ENCODE measurements at regions not wholly inside any gene's neighbourhood (a gene's known extent, or its start where the extent isn't known, plus 50 kb on each side); places are given as distances from the start of the nearest gene placed in this dataset.
"Not testable (repeated sequence)": the region's sequence is repeated elsewhere in the genome, so short reads cannot be mapped to it uniquely, and the experiment has no call there.

GRCh38 chr22:11611280-11611679 is 3916.7 kb upstream of the OR11H1 start:
- H3K9me3 ChIP-seq: peaks cover 0 to 79% (median 6%) of the 10 kb centered on the region in 3 donors
- H3K4me3 ChIP-seq, H3K4me1 ChIP-seq, H3K27ac ChIP-seq, H3K36me3 ChIP-seq, H3K27me3 ChIP-seq, ATAC-seq: not testable (repeated sequence)
- 80 to 84% methylated on average over 19 to 20 of the region's 20 CpGs for WGBS, 2 donors (ENCODE audit: low coverage in 1 of 2)

GRCh38 chr22:11611876-11612275 is 3916.1 kb upstream of the OR11H1 start:
- not testable (repeated sequence) for H3K27ac ChIP-seq, H3K4me3 ChIP-seq, H3K4me1 ChIP-seq, ATAC-seq, H3K36me3 ChIP-seq, H3K27me3 ChIP-seq
- 84 to 97% methylated on average over 6 to 7 of the region's 7 CpGs for WGBS, 2 donors (ENCODE audit: low coverage in 1 of 2)
- H3K9me3 ChIP-seq: peaks cover 0 to 79% (median 6%) of the 10 kb centered on the region in 3 donors

- ATAC-seq, H3K27me3 ChIP-seq, H3K4me3 ChIP-seq, H3K4me1 ChIP-seq, H3K36me3 ChIP-seq, H3K27ac ChIP-seq: not testable (repeated sequence)
- H3K9me3 ChIP-seq: peaks cover 0 to 77% (median 5%) of the 10 kb centered on the region in 3 donors
- WGBS, 2 donors (ENCODE audit: low coverage in 1 of 2): 84 to 90% methylated on average over 15 to 27 of the region's 27 CpGs
Measured at GRCh38 chr22:11613081-11613897, 3914.7 kb upstream of the OR11H1 start.

GRCh38 chr22:11613898-11614755 is 3913.9 kb upstream of the OR11H1 start:
- TF ChIP-seq EP300 (IDR thresholded peaks at IDR 0.05) (no peak), POLR2A (IDR thresholded peaks at IDR 0.05) (no peak), POLR2AphosphoS5 (IDR thresholded peaks at IDR 0.05) (no peak)
- TF ChIP-seq, protein P1, sequence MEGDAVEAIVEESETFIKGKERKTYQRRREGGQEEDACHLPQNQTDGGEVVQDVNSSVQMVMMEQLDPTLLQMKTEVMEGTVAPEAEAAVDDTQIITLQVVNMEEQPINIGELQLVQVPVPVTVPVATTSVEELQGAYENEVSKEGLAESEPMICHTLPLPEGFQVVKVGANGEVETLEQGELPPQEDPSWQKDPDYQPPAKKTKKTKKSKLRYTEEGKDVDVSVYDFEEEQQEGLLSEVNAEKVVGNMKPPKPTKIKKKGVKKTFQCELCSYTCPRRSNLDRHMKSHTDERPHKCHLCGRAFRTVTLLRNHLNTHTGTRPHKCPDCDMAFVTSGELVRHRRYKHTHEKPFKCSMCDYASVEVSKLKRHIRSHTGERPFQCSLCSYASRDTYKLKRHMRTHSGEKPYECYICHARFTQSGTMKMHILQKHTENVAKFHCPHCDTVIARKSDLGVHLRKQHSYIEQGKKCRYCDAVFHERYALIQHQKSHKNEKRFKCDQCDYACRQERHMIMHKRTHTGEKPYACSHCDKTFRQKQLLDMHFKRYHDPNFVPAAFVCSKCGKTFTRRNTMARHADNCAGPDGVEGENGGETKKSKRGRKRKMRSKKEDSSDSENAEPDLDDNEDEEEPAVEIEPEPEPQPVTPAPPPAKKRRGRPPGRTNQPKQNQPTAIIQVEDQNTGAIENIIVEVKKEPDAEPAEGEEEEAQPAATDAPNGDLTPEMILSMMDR (IDR thresholded peaks at IDR 0.05): no peak
- WGBS, 2 donors (ENCODE audit: low coverage in 1 of 2): 83% methylated on average over 20 to 25 of the region's 26 CpGs
- H3K27ac ChIP-seq: no peak overlapping the region
- H3K4me1 ChIP-seq: no peaks in the 10 kb centered on the region
- H3K27me3 ChIP-seq: no peaks in the 10 kb centered on the region
- H3K36me3 ChIP-seq: no peaks in the 10 kb centered on the region
- H3K4me3 ChIP-seq: no peak overlapping the region
- ATAC-seq: no peak
- H3K9me3 ChIP-seq: peaks cover 0 to 84% (median 5%) of the 10 kb centered on the region in 3 donors

GRCh38 chr22:11614798-11615433 is 3913.1 kb upstream of the OR11H1 start:
- not testable (repeated sequence) for ATAC-seq

DNA sequence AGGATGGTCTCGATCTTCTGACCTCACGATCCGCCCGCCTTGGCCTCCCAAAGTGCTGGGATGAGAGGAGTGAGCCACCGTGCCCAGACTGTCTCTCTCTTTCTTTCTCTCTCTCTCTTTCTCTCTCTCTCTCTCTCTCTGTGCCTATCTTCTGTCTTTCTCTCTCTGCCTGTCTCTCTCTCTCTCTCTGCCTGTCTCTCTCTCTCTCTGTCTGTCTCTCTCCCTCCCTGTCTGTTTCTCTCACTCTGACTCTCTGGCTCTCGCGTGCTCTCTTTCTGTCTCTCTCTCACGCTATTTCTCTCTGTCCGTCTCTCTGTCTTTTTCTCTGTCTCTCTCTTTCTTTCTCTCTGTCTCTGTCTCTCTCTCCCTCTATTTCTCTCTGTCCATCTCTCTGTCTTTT is 3911.2 kb upstream of the OR11H1 start:
- Histone ChIP-seq H3K27ac (no peak overlapping the region), H3K4me3 (no peak overlapping the region), H3K9me3 (peaks cover 0 to 85% (median 2%) of the 10 kb centered on the region in 3 donors), H3K27me3 (no peaks in the 10 kb centered on the region), H3K36me3 (no peaks in the 10 kb centered on the region), H3K4me1 (no peaks in the 10 kb centered on the region)
- TF ChIP-seq POLR2A (IDR thresholded peaks at IDR 0.05): no peak
- TF ChIP-seq, protein P1 (IDR thresholded peaks at IDR 0.05): no peak
- no peak for TF ChIP-seq POLR2AphosphoS5 (IDR thresholded peaks at IDR 0.05)
- no peak for TF ChIP-seq EP300 (IDR thresholded peaks at IDR 0.05)
- ATAC-seq: no peak
- WGBS, 2 donors (ENCODE audit: low coverage in 1 of 2): 83 to 91% methylated on average over 9 of the region's 9 CpGs

More at GRCh38 chr22:11614798-11615433, 3913.1 kb upstream of the OR11H1 start:
- not testable (repeated sequence) for H3K36me3 ChIP-seq, H3K4me3 ChIP-seq, H3K27ac ChIP-seq, H3K27me3 ChIP-seq, H3K4me1 ChIP-seq
- peaks cover 0 to 85% (median 5%) of the 10 kb centered on the region in 3 donors for H3K9me3 ChIP-seq
- WGBS, 2 donors (ENCODE audit: low coverage in 1 of 2): 77 to 81% methylated on average over 17 to 20 of the region's 20 CpGs

- H3K9me3 ChIP-seq: peaks cover 0 to 72% (median 2%) of the 10 kb centered on the region in 3 donors
- not testable (repeated sequence) for ATAC-seq, H3K27ac ChIP-seq, H3K4me1 ChIP-seq, H3K36me3 ChIP-seq, H3K4me3 ChIP-seq, H3K27me3 ChIP-seq
- WGBS, 2 donors (ENCODE audit: low coverage in 1 of 2): 48 to 52% methylated on average over 5 to 6 of the region's 11 CpGs
Measured at GRCh38 chr22:11618322-11618662, 3909.7 kb upstream of the OR11H1 start.

DNA sequence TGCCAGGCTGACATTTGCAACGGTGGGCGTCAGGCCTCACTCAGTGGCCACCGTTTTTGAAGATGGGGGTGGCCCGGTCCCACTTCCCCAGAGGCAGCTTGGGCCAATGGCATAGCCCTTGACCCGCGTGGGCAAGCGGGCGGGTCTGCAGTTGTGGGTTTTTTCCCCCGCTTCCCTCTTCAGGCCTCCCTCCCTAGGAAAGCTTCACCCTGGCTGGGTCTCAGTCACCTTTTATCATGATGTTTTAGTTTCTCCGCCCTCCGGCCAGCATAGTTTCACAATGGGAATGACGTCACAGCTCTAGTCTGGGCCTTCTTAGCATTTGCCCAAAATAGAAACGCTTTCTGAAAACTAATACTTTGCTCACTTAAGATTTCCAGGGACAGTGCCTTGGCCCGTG is 3909.3 kb upstream of the OR11H1 start:
- peaks cover 0 to 68% (median 2%) of the 10 kb centered on the region in 3 donors for H3K9me3 ChIP-seq
- not testable (repeated sequence) for H3K27me3 ChIP-seq, H3K4me3 ChIP-seq, H3K4me1 ChIP-seq, H3K36me3 ChIP-seq, H3K27ac ChIP-seq, ATAC-seq
- 64 to 80% methylated on average over 5 to 13 of the region's 14 CpGs for WGBS, 2 donors (ENCODE audit: low coverage in 1 of 2)

GRCh38 chr22:11620921-11621762 is 3906.8 kb upstream of the OR11H1 start:
- not testable (repeated sequence) for ATAC-seq, H3K4me1 ChIP-seq, H3K4me3 ChIP-seq, H3K27me3 ChIP-seq, H3K36me3 ChIP-seq, H3K27ac ChIP-seq
- H3K9me3 ChIP-seq: peaks cover 0 to 54% (median 0%) of the 10 kb centered on the region in 3 donors
- WGBS, 2 donors (ENCODE audit: low coverage in 1 of 2): 84 to 85% methylated on average over 14 to 21 of the region's 32 CpGs
